ENCODE measurements at regions not wholly inside any gene's neighbourhood (a gene's known extent, or its start where the extent isn't known, plus 50 kb on each side); places are given as distances from the start of the nearest gene placed in this dataset.

- DNase-seq, result no peak
Measured at GRCh38 chr11:32210556-32210955, 119.7 kb downstream of the RCN1 start.

- no peak for DNase-seq
Measured at GRCh38 chr11:32213223-32213622, 122.3 kb downstream of the RCN1 start.

GRCh38 chr11:32215157-32215556, 124.3 kb downstream of the RCN1 start:
- no peak for DNase-seq

GRCh38 chr11:32216749-32217148, 125.9 kb downstream of the RCN1 start:
- DNase-seq, result no peak

GRCh38 chr11:32219320-32219719, 128.4 kb downstream of the RCN1 start:
- DNase-seq, result no peak

- DNase-seq, result no peak
Measured at GRCh38 chr11:32221476-32222032, 130.7 kb downstream of the RCN1 start.

- no peak for DNase-seq
Measured at GRCh38 chr11:32224580-32224979, 133.7 kb downstream of the RCN1 start.

- no peak for DNase-seq
Measured at GRCh38 chr11:32225571-32226285, 134.9 kb downstream of the RCN1 start.

GRCh38 chr11:32226480-32226879, 135.6 kb downstream of the RCN1 start:
- DNase-seq, result no peak

- DNase-seq, result no peak
Measured at GRCh38 chr11:32229576-32230240, 138.8 kb downstream of the RCN1 start.

GRCh38 chr11:32231909-32232493, 141.1 kb downstream of the RCN1 start:
- DNase-seq, result peak; percentile 18

GRCh38 chr11:32232516-32232915, 141.6 kb downstream of the RCN1 start:
- DNase-seq, result no peak

GRCh38 chr11:32233276-32233675, 142.4 kb downstream of the RCN1 start:
- DNase-seq, result no peak

GRCh38 chr11:32233928-32234327, 143.1 kb downstream of the RCN1 start:
- no peak for DNase-seq

- no peak for DNase-seq
Measured at GRCh38 chr11:32244453-32244852, 153.6 kb downstream of the RCN1 start.

GRCh38 chr11:32253706-32254105, 162.8 kb downstream of the RCN1 start:
- DNase-seq, result no peak

GRCh38 chr11:32255841-32256240, 165.0 kb downstream of the RCN1 start:
- DNase-seq, result peak; percentile 100

GRCh38 chr11:32256466-32256865, 165.6 kb downstream of the RCN1 start:
- DNase-seq, result no peak

- DNase-seq, result peak; percentile 85
Measured at GRCh38 chr11:32259641-32260081, 168.8 kb downstream of the RCN1 start.

- DNase-seq, result no peak
Measured at GRCh38 chr11:32262367-32262766, 171.5 kb downstream of the RCN1 start.

- no peak for DNase-seq
Measured at GRCh38 chr11:32265911-32266310, 169.4 kb downstream of the WT1 start.

GRCh38 chr11:32266601-32267000, 168.7 kb downstream of the WT1 start:
- DNase-seq, result no peak

- no peak for DNase-seq
Measured at GRCh38 chr11:32267679-32268187, 167.6 kb downstream of the WT1 start.

- DNase-seq, result no peak
Measured at GRCh38 chr11:32273931-32274330, 161.4 kb downstream of the WT1 start.

All from NCI-H446 treated with DMSO at 0.1 percent for 48 hours (cell line).